ACHN (cell line): ENCODE measurements at regions not wholly inside any gene's neighbourhood (a gene's known extent, or its start where the extent isn't known, plus 50 kb on each side); places are given as distances from the start of the nearest gene placed in this dataset.
A peak's percentile ranks its signal among the peaks of the same experiment; 100 is the strongest.
"Not testable (repeated sequence)": the region's sequence is repeated elsewhere in the genome, so short reads cannot be mapped to it uniquely, and the experiment has no call there.

Experiments
- DNase-seq: peaks from one replicate; pipeline ENCODE4 v3.0.0-alpha.2; 2015
- in situ Hi-C: cut with HindIII; loops from 2 replicates; pipeline ENCODE4 v1.10.0; 2017; ENCODE audit warnings: low sequenced_read_pairs, low pct_ligation_motif_present, low pct_unique_long_range_greater_than_20kb

- DNase-seq = no peak
- in situ Hi-C loops = no loop called here
These were observed 93.5 kb downstream of the NAB1 start for GRCh38 chr2:190742431-190742830.

GRCh38 chr2:190744041-190744440 lies 95.2 kb downstream of the NAB1 start:
- no peak for DNase-seq
- in situ Hi-C loops = no loop called here

DNA sequence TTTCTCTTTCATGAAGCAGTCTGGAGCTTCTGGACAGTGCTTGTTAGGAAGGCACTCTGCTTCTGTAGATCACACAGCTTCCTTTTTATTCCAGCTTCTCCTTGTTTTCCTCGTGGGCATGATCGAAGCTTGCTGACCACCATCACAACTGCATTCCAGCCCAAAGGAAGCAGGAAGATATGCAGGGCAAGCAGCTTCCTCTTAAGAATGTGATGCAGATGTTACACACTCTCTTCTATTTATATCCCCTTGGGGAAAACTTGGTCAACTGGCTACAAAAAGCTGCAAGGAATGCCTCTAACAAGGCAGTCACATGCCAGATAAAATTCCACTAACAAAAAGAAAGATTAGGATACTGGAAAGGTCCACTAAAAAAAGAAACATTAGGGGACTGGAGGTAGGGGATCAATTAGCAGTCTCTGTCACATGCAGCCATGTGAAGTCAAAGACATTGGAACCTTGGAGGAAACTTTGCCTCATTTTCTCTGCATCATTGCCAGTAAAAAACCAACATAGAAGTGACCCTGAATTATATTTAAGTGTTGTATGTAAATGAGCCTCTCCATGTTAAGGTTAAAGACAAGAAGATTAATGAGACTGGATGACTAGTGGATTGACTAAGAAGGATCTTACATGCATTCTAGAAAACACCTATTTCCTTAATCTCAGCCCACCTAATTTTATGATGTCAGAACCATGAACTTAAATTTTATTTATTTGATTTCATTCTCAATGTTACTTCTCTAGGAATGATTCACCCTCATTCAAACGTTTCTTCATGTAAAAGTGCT lies 98.3 kb downstream of the NAB1 start:
- no peak for DNase-seq
- in situ Hi-C loops = no loop called here

DNA sequence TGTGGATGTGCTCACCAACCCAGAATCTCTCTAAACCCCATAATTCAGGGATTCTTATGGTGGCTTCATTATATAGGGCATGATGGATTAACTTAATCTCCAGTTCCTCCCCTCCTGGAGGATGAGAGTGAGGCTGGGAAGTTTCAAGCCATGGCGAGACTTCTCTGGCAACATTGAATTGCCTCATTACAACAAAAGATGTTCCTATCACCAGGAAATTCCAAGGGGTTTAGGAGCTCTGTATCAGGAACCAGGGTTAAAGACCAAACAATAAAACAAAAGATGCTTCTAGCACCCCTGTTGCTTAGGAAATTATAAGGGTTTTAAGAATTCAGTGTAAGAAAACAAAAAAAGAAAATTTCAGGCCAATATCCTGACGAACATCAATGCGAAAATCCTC lies 100.1 kb downstream of the NAB1 start:
- in situ Hi-C loops = no loop called here
- DNase-seq = no peak

DNA sequence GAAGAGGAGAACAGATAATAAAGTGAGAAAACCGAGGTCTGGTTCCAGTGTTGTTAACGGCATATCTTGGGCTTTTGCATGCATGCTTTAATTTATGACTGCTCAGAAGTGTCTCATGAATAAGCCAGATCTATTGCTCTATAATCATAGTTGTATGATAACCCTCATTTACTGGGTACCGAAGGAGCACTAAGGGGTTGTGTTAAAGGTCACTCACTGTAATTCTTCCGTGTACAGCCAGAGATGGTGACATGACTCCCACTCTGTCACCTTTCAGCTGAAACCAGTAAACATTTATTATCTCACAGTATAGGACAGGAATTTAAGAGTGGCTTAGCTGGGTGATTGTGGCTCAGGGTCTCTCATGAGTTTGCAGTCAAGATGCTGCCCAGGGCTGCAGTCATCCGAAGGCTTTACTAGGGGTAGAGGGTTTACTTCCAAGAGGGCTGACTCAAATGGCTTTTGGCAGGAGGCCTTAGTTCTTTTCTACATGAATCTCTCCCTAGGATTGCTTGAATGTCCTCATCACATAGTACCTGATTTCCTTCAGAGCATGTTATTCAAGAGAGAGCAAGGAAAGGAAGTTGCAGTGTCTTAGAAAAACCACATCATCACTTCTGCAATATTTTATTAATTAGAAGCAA lies 107.0 kb downstream of the NAB1 start:
- in situ Hi-C loops = no loop called here
- DNase-seq = no peak

DNA sequence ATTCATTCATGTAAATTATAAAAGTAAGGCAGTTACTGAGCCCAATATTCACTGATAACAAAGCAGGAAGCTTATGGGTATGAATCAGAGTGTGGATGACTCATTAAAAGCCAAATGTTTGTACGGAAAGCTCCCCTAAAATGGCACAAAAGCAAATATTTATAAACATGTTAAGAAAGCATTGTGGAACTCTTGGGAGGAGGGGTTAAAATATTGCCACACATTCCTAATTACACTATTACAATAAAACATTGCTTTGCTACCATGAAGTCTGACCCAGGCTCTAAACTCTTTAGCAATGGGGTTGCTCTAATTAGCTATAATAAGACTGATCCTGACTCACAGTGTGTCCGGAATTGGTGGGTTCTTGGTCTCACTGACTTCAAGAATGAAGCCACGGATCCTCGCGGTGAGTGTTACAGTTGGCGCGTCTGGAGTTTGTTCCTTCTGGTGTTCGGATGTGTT lies 110.9 kb downstream of the NAB1 start:
- peak; percentile 58 for DNase-seq
- in situ Hi-C loops = no loop called here

- in situ Hi-C loops, DNase-seq: not testable (repeated sequence)
These were observed 111.7 kb downstream of the NAB1 start for GRCh38 chr2:190760353-190761150.

DNA sequence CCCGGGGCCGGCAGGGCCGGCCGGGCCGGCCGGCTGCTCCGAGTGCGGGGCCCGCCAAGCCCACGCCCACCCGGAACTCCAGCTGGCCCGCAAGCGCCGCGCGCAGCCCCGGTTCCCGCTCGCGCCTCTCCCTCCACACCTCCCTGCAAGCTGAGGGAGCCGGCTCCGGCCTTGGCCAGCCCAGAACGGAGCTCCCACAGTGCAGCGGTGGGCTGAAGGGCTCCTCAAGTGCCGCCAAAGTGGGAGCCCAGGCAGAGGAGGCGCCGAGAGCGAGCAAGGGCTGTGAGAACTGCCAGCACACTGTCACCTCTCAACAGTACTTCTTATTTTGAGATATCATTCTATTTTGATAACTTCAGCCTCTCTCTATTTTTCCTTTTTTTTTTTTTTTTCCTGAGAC lies 112.3 kb downstream of the NAB1 start:
- DNase-seq, in situ Hi-C loops: not testable (repeated sequence)

GRCh38 chr2:190762566-190762965 lies 113.7 kb downstream of the NAB1 start:
- in situ Hi-C loops = no loop called here

GRCh38 chr2:190763100-190763499 lies 114.2 kb downstream of the NAB1 start:
- no peak for DNase-seq
- in situ Hi-C loops = no loop called here

More at GRCh38 chr2:190762566-190762965, 113.7 kb downstream of the NAB1 start:
- DNase-seq = no peak

DNA sequence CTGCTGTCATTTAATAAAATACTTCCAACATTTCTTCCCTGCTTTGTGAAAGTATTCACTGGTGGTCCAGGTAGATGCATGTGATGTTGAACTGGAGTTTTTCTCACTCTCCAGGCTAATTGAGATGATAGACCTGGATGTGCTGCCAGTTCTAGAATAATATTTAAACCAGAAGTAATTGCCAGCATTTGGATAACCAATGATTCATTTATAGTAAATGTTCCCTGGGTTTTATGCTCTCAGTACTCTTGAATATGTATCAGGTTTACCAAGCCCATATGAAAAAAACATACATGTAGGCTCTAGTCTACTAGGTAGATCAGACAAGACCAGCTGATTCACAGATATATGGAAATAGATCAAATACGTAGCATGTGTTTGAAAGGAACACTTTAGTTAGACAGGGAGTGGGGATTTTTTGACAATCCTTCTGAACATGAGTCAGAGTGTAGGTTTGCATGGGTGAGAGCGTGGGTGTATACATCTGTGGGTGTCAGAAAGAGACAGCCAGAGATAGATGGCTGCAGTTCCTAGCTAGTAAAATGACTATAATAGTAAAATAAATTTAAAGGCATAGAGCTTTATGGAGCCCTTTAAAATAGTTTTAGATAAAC lies 115.1 kb downstream of the NAB1 start:
- DNase-seq = peak; percentile 47
- in situ Hi-C loops = no loop called here

- in situ Hi-C loops = no loop called here
- peak; percentile 85 for DNase-seq
These were observed 115.0 kb upstream of the GLS start for GRCh38 chr2:190765386-190766173.

GRCh38 chr2:190766174-190766572 lies 114.4 kb upstream of the GLS start:
- no peak for DNase-seq
- in situ Hi-C loops = no loop called here

DNA sequence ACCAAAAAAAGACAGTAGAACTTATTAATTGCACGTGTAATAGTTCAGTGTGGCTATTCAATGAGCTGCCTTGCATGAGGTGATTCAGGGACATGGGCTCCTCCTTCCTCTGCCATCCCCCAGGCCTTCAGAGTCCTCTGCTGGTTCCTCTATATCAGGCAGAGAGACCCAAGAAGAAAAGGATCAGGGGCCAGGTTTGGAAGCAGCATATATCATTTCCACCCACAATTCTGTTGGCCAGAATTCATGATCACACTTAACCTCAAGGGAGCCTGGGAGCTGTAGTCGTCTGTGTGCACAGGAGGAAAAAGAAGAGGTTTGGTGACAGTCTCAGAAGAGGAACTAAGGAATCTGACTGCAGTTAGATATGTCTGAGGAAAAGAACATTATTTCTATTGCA lies 114.0 kb upstream of the GLS start:
- in situ Hi-C loops = no loop called here
- DNase-seq = peak; percentile 33

GRCh38 chr2:190767821-190768220 lies 112.8 kb upstream of the GLS start:
- DNase-seq = no peak
- in situ Hi-C loops = no loop called here

- DNase-seq = no peak
- in situ Hi-C loops = no loop called here
These were observed 111.4 kb upstream of the GLS start for GRCh38 chr2:190769258-190769657.

DNA sequence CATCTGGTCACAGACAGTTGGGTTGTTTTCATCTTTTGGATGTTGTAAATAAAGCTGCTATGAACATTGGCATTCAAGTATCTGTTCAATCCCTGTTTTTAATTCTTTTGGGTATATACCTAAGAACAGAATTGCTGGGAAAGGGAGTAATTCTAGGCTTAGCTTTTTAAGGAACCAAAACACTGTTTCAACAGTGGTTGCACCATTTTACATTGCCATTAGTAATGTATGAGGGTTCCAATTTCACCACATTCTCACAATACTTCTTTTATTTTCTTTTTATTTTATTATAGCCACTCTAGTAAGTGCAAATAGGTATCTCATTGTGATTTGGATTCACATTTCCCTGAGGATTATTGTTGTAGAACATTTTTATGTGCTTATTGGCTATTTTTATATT lies 108.9 kb upstream of the GLS start:
- in situ Hi-C loops = no loop called here
- no peak for DNase-seq

- in situ Hi-C loops = no loop called here
These were observed 100.0 kb upstream of the GLS start for GRCh38 chr2:190780594-190780993.

More at GRCh38 chr2:190780594-190780993, 100.0 kb upstream of the GLS start:
- no peak for DNase-seq
